HepG2 (cell line): ENCODE measurements at regions not wholly inside any gene's neighbourhood (a gene's known extent, or its start where the extent isn't known, plus 50 kb on each side); places are given as distances from the start of the nearest gene placed in this dataset.
A peak's percentile ranks its signal among the peaks of the same experiment; 100 is the strongest.
"Not testable (repeated sequence)": the region's sequence is repeated elsewhere in the genome, so short reads cannot be mapped to it uniquely, and the experiment has no call there.

Source experiments
- ATAC-seq: fragments of 200-7000 bp; cut with Tn5 transposase; 3 replicates; pipeline ENCODE4 v1.9.1; 2020; ENCODE audit warnings: mild to moderate bottlenecking, moderate library complexity
- BruUV-seq: library from RNA; stranded (reverse); fragments of 400-500 nt; replicated peaks from 2 replicates; lab custom pipeline; 2021; lab: Mats Ljungman, UMichigan
- CTCF ChIA-PET: fragments of 300-600 bp; formaldehyde crosslinking; extraction: SDS; loops from one replicate; lab custom pipeline; 2021; ENCODE audit warnings: low total read pairs, inconsistent platforms, low intra/inter-chr PET ratio; lab: Yijun Ruan, JAX
- POLR2A ChIA-PET: fragments of 350-600 bp; sonication (Branson Sonifier 250); formaldehyde crosslinking; loops from one replicate; lab custom pipeline; 2020; ENCODE audit warnings: antibody characterized with exemption, inconsistent platforms; lab: Yijun Ruan, JAX
- DNase-seq: peaks from one replicate; pipeline ENCODE4 v3.0.0-alpha.2; 2015; ENCODE audit warnings: low spot score
- FAIRE-seq: peaks from 3 replicates; lab custom pipeline; 2011; peaks lifted over from hg19 to GRCh38; lab: Jason Lieb, UNC
- H2AFZ ChIP-seq: one replicate; pipeline ENCODE4 v1.6.1; 2011; ENCODE audit warnings: low read length, inconsistent platforms
- H3K27ac ChIP-seq: fragments of 300-600 bp; 3 replicates; pipeline ENCODE4 v1.8.0; 2011; ENCODE audit warnings: mixed run types, mild to moderate bottlenecking, mixed read lengths, low read length, inconsistent platforms; ENCODE audit not compliant: insufficient read depth; ENCODE audit errors: extremely low read length
- H3K27me3 ChIP-seq, 2 experiments: fragments of 200-600 bp in 1 of 2; 2 replicates in 1 of 2; 3 replicates in 1 of 2; pipeline versions ENCODE4 v1.6.0 to v1.8.0; 2011; ENCODE audit warnings: low read length in 2 of 2, mild to moderate bottlenecking in 2 of 2, moderate library complexity in 2 of 2, inconsistent platforms in 1 of 2; ENCODE audit not compliant: insufficient read depth in 2 of 2, control insufficient read depth in 1 of 2
- H3K36me3 ChIP-seq, 2 experiments: fragments of 200-600 bp in 1 of 2; replicated peaks in 1 of 2; 2 replicates in 1 of 2; 3 replicates in 1 of 2; pipeline versions ENCODE4 v1.5.1 to v1.8.0; 2011; ENCODE audit warnings: low read length in 2 of 2, inconsistent platforms in 1 of 2; ENCODE audit not compliant: insufficient read depth in 2 of 2, control insufficient read depth in 1 of 2
- H3K4me1 ChIP-seq: 2 replicates; pipeline ENCODE4 v1.5.1; 2012; ENCODE audit warnings: low read length, inconsistent platforms; ENCODE audit not compliant: insufficient read depth
- H3K4me2 ChIP-seq: 2 replicates; pipeline ENCODE4 v1.6.0; 2011; ENCODE audit warnings: low read depth, low read length, inconsistent platforms
- H3K4me3 ChIP-seq, 3 experiments: fragments of 200-600 bp in 1 of 3; sonication (generic), shearing (Covaris generic) in 1 of 3; replicated peaks in 1 of 3; 2 replicates each; pipeline ENCODE4 v1.5.1; 2011 to 2016; ENCODE audit warnings: low read length in 3 of 3, inconsistent platforms in 2 of 3, low read depth in 2 of 3, mild to moderate bottlenecking in 2 of 3, control low read depth in 1 of 3, mixed read lengths in 1 of 3; ENCODE audit not compliant: insufficient read depth in 1 of 3
- H3K79me2 ChIP-seq: one replicate; pipeline ENCODE4 v1.6.1; 2011; ENCODE audit warnings: low read length, inconsistent platforms; ENCODE audit not compliant: insufficient read depth
- H3K9ac ChIP-seq: 2 replicates; pipeline ENCODE4 v1.6.0; 2011; ENCODE audit warnings: mild to moderate bottlenecking, low read depth, low read length, inconsistent platforms; ENCODE audit not compliant: insufficient read depth
- H3K9me3 ChIP-seq: 2 replicates; pipeline ENCODE4 v1.5.1; 2012; ENCODE audit warnings: mild to moderate bottlenecking, low read length
- H4K20me1 ChIP-seq: 2 replicates; pipeline ENCODE4 v1.6.0; 2011; ENCODE audit warnings: inconsistent platforms, mild to moderate bottlenecking, low read length, moderate library complexity; ENCODE audit not compliant: insufficient read depth
- SPEN ChIP-seq: sonication (generic); formaldehyde crosslinking; IDR thresholded peaks from 2 replicates; pipeline ENCODE4 v1.5.1; 2020; ENCODE audit warnings: low read depth, mild to moderate bottlenecking, missing genetic modification reagents
- WGBS: methylation state at CpG from one replicate; pipeline ENCODE4 v1.1.6; 2017; ENCODE audit warnings: low lambda C conversion rate; 5-methylcytosine and 5-hydroxymethylcytosine counted together
- in situ Hi-C: cut with HindIII; loops from 2 replicates; pipeline ENCODE4 v1.10.0; 2017; ENCODE audit warnings: low pct_unique_long_range_greater_than_20kb; ENCODE audit not compliant: extremely low pct_ligation_motif_present
- intact Hi-C: fragments of 100-400 bp; cut with micrococcal nuclease; formaldehyde crosslinking; loops from one replicate; pipeline ENCODE4 v1.10.0; 2022; ENCODE audit not compliant: unreplicated experiment
- TF ChIP-seq, protein P1 (sequence below): sonication (generic); formaldehyde crosslinking; IDR thresholded peaks from 2 replicates; pipeline ENCODE4 v1.5.0; 2020; ENCODE audit warnings: missing genetic modification reagents, mild to moderate bottlenecking, borderline replicate concordance
- TF ChIP-seq, protein P2 (sequence below): fragments of 450-650 bp; IDR thresholded peaks from 2 replicates; pipeline ENCODE4 v1.6.1; 2016

DNA sequence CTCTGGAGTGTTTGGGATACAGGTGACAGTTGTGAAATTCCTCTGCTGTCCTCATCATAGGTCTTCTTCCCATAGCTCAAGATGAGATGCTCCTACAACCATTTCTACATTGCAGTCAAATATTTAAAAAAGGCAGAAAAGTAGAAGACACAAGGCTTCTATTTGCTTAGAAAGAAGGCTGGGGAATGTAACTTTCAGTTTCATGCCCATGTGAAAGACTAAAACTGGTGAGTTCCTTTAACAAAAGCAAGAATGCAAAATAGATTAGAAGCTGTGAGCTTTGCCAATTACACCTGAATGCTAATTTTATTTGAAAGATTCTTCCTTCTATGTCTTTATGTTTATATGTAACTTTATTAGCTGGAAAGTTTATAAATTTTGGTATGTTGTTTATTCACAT lies 1682.7 kb downstream of the BRINP3 start (continued):
- TF ChIP-seq, protein P1, sequence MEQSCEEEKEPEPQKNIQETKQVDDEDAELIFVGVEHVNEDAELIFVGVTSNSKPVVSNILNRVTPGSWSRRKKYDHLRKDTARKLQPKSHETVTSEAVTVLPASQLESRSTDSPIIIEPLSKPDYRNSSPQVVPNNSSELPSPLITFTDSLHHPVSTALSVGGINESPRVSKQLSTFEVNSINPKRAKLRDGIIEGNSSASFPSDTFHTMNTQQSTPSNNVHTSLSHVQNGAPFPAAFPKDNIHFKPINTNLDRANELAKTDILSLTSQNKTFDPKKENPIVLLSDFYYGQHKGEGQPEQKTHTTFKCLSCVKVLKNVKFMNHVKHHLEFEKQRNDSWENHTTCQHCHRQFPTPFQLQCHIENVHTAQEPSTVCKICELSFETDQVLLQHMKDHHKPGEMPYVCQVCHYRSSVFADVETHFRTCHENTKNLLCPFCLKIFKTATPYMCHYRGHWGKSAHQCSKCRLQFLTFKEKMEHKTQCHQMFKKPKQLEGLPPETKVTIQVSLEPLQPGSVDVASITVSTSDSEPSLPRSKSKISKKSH (CRISPR knock-in tag) = no peak
- no peak for TF ChIP-seq SPEN (CRISPR knock-in tag)

DNA sequence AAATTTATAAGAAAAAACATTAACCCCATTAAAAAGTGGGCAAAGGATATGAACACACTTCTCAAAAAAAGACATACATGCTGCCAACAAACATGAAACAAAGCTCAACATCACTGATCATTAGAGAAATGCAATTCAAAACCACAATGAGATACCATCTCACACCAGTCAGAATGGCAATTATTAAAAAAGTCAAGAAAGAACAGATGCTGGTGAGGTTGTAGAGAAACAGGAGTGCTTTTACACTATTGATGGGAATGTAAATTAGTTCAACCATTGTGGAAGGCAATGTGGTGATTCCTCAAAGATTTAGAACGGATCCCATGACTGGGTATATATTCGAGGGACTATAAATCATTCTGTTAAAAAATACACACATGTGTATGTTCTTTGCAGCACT lies 1665.5 kb downstream of the BRINP3 start:
- H3K4me2 ChIP-seq, H4K20me1 ChIP-seq, H3K27ac ChIP-seq, ATAC-seq, H3K9ac ChIP-seq, H3K4me3 ChIP-seq, H3K27me3 ChIP-seq, intact Hi-C loops, H3K36me3 ChIP-seq, POLR2A ChIA-PET, BruUV-seq, FAIRE-seq, DNase-seq, H3K79me2 ChIP-seq, H2AFZ ChIP-seq, CTCF ChIA-PET, H3K4me1 ChIP-seq, in situ Hi-C loops, H3K9me3 ChIP-seq: not testable (repeated sequence)
- 0% methylated on average over 2 of the region's 2 CpGs for WGBS
- TF ChIP-seq, protein P2, sequence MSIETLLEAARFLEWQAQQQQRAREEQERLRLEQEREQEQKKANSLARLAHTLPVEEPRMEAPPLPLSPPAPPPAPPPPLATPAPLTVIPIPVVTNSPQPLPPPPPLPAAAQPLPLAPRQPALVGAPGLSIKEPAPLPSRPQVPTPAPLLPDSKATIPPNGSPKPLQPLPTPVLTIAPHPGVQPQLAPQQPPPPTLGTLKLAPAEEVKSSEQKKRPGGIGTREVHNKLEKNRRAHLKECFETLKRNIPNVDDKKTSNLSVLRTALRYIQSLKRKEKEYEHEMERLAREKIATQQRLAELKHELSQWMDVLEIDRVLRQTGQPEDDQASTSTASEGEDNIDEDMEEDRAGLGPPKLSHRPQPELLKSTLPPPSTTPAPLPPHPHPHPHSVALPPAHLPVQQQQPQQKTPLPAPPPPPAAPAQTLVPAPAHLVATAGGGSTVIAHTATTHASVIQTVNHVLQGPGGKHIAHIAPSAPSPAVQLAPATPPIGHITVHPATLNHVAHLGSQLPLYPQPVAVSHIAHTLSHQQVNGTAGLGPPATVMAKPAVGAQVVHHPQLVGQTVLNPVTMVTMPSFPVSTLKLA = 0 out of 2 replicates have a peak, but pooled peaks have one; percentile 31

DNA sequence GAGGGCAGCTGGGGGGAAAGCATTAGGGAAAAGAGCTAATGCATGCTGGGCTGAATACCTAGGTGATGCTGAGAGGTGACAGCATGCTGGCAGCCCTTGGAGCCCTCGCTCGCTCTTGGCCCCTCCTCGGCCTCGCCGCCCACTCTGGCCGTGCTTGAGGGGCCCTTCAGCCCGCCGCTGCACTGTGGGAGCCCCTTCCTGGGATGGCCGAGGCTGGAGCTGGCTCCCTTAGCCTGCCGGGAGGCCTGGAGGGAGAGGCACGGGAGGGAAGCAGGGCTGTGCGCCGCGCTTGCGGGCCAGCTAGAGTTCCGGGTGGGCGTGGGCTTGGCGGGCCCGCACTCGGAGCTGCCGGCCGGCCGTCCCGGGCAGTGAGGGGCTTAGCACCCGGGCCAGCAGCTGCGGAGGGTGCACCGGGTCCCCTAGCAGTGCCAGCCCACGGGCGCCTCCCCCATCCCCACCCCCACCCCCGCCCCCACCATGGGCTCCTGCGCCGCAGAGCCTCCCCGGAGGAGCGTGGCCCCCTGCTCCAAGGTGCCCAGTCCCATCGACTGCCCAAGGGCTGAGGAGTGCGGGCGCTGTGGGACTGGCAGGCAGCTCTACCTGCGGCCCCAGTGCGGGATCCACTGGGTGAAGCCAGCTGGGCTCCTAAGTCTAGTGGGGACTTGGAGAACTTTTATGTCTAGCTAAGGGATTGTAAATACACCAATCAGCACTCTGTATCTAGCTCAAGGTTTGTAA lies 1664.7 kb downstream of the BRINP3 start:
- BruUV-seq, DNase-seq, H3K36me3 ChIP-seq, CTCF ChIA-PET, ATAC-seq, H2AFZ ChIP-seq, H3K9me3 ChIP-seq, H3K9ac ChIP-seq, POLR2A ChIA-PET, H3K27ac ChIP-seq, H4K20me1 ChIP-seq, intact Hi-C loops, H3K4me1 ChIP-seq, H3K4me2 ChIP-seq, in situ Hi-C loops, H3K79me2 ChIP-seq, FAIRE-seq, H3K27me3 ChIP-seq, H3K4me3 ChIP-seq: not testable (repeated sequence)
- WGBS = 88% methylated on average over 6 of the region's 39 CpGs
